HepG2 (cell line): ENCODE measurements at regions not wholly inside any gene's neighbourhood (a gene's known extent, or its start where the extent isn't known, plus 50 kb on each side); places are given as distances from the start of the nearest gene placed in this dataset.

Experiments
- CAMTA2 ChIP-seq: sonication (generic); formaldehyde crosslinking; IDR thresholded peaks from 2 replicates; pipeline ENCODE4 v1.4.0; 2020; ENCODE audit warnings: mild to moderate bottlenecking, missing genetic modification reagents, borderline replicate concordance
- HNF4A ChIP-seq: sonication (generic); formaldehyde crosslinking; IDR thresholded peaks from 2 replicates; pipeline ENCODE4 v1.4.0; 2020; ENCODE audit warnings: missing genetic modification reagents
- JUNB ChIP-seq: sonication (generic); formaldehyde crosslinking; IDR thresholded peaks from 2 replicates; pipeline ENCODE4 v1.8.0; 2022; ENCODE audit warnings: missing genetic modification reagents, mild to moderate bottlenecking, borderline replicate concordance
- NBN ChIP-seq: fragments of 450-650 bp; conservative IDR thresholded peaks from 2 replicates; pipeline ENCODE4 v1.6.1; 2017
- SMAD3 ChIP-seq: sonication (generic); formaldehyde crosslinking; IDR thresholded peaks from 2 replicates; pipeline ENCODE4 v1.4.0; 2020; ENCODE audit warnings: missing genetic modification reagents
- STAG1 ChIP-seq: sonication (generic); formaldehyde crosslinking; IDR thresholded peaks from 2 replicates; pipeline ENCODE4 v1.4.0; 2020; ENCODE audit warnings: missing genetic modification reagents
- TMF1 ChIP-seq: sonication (generic); formaldehyde crosslinking; IDR thresholded peaks from 2 replicates; pipeline ENCODE4 v1.8.1; 2022; ENCODE audit warnings: low read depth, missing genetic modification reagents
- ZNF343 ChIP-seq: sonication (generic); formaldehyde crosslinking; IDR thresholded peaks from 2 replicates; pipeline ENCODE4 v1.4.0; 2020; ENCODE audit warnings: mild to moderate bottlenecking, missing genetic modification reagents
- ZNF510 ChIP-seq: sonication (generic); formaldehyde crosslinking; IDR thresholded peaks from 2 replicates; pipeline ENCODE4 v1.4.0; 2020; ENCODE audit warnings: low read depth, mild to moderate bottlenecking, missing genetic modification reagents
- TF ChIP-seq, protein P1 (sequence below): sonication (generic); formaldehyde crosslinking; IDR thresholded peaks from 2 replicates; pipeline ENCODE4 v1.5.0; 2020; ENCODE audit warnings: mild to moderate bottlenecking, missing genetic modification reagents, borderline replicate concordance
- TF ChIP-seq, protein P2 (sequence below), 2 experiments: sonication (generic) in 1 of 2; formaldehyde crosslinking in 1 of 2; IDR thresholded peaks; 2 replicates each; pipeline versions ENCODE4 v1.4.0 to v1.6.1; 2016 to 2020; ENCODE audit warnings: borderline replicate concordance in 1 of 2, low read depth in 1 of 2, mild to moderate bottlenecking in 1 of 2, missing genetic modification reagents in 1 of 2
- TF ChIP-seq, protein P3 (sequence below): sonication (generic); formaldehyde crosslinking; IDR thresholded peaks from 2 replicates; pipeline ENCODE4 v1.9.0; 2022; ENCODE audit warnings: missing genetic modification reagents, mild to moderate bottlenecking, borderline replicate concordance

DNA sequence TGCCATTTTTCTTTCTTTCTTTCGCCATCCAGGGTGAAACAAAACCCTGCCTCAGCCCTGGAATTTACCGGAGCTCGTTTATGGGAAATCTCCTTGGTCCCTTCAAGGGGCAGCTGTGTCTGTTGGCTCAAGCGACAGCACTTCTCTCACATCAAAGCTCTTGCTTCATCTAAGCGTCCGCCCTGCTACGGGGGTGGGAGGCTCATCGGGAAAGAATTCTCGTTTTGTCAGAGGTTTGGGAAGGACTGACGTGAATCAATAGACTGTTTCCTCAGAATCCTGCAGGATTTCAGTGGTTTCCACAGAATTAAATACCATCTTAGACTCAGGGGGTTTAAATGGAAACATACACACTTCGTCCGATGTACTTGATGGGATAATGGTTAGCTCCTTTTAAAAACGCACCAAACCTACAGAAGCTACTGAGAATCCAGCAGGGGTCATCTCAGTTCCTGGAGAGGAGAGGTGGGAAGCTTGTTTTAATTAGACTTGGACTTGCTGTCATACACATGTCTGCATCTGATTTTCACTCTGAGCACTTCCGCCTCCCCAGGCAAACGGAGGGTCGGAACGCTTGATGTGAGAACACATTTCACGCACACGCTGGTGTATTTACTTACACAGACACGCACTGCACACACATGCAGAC is 91.6 kb downstream of the ASB1 start (continued):
- TF ChIP-seq, protein P1, sequence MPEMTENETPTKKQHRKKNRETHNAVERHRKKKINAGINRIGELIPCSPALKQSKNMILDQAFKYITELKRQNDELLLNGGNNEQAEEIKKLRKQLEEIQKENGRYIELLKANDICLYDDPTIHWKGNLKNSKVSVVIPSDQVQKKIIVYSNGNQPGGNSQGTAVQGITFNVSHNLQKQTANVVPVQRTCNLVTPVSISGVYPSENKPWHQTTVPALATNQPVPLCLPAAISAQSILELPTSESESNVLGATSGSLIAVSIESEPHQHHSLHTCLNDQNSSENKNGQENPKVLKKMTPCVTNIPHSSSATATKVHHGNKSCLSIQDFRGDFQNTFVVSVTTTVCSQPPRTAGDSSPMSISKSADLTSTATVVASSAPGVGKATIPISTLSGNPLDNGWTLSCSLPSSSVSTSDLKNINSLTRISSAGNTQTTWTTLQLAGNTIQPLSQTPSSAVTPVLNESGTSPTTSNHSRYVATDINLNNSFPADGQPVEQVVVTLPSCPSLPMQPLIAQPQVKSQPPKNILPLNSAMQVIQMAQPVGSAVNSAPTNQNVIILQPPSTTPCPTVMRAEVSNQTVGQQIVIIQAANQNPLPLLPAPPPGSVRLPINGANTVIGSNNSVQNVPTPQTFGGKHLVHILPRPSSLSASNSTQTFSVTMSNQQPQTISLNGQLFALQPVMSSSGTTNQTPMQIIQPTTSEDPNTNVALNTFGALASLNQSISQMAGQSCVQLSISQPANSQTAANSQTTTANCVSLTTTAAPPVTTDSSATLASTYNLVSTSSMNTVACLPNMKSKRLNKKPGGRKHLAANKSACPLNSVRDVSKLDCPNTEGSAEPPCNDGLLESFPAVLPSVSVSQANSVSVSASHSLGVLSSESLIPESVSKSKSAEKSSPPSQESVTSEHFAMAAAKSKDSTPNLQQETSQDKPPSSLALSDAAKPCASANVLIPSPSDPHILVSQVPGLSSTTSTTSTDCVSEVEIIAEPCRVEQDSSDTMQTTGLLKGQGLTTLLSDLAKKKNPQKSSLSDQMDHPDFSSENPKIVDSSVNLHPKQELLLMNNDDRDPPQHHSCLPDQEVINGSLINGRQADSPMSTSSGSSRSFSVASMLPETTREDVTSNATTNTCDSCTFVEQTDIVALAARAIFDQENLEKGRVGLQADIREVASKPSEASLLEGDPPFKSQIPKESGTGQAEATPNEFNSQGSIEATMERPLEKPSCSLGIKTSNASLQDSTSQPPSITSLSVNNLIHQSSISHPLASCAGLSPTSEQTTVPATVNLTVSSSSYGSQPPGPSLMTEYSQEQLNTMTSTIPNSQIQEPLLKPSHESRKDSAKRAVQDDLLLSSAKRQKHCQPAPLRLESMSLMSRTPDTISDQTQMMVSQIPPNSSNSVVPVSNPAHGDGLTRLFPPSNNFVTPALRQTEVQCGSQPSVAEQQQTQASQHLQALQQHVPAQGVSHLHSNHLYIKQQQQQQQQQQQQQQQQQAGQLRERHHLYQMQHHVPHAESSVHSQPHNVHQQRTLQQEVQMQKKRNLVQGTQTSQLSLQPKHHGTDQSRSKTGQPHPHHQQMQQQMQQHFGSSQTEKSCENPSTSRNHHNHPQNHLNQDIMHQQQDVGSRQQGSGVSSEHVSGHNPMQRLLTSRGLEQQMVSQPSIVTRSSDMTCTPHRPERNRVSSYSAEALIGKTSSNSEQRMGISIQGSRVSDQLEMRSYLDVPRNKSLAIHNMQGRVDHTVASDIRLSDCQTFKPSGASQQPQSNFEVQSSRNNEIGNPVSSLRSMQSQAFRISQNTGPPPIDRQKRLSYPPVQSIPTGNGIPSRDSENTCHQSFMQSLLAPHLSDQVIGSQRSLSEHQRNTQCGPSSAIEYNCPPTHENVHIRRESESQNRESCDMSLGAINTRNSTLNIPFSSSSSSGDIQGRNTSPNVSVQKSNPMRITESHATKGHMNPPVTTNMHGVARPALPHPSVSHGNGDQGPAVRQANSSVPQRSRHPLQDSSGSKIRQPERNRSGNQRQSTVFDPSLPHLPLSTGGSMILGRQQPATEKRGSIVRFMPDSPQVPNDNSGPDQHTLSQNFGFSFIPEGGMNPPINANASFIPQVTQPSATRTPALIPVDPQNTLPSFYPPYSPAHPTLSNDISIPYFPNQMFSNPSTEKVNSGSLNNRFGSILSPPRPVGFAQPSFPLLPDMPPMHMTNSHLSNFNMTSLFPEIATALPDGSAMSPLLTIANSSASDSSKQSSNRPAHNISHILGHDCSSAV, result no peak
- TF ChIP-seq, protein P2, sequence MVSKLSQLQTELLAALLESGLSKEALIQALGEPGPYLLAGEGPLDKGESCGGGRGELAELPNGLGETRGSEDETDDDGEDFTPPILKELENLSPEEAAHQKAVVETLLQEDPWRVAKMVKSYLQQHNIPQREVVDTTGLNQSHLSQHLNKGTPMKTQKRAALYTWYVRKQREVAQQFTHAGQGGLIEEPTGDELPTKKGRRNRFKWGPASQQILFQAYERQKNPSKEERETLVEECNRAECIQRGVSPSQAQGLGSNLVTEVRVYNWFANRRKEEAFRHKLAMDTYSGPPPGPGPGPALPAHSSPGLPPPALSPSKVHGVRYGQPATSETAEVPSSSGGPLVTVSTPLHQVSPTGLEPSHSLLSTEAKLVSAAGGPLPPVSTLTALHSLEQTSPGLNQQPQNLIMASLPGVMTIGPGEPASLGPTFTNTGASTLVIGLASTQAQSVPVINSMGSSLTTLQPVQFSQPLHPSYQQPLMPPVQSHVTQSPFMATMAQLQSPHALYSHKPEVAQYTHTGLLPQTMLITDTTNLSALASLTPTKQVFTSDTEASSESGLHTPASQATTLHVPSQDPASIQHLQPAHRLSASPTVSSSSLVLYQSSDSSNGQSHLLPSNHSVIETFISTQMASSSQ (IDR thresholded peaks at IDR 0.05; ENCODE audit: low read depth), result no peak
- TF ChIP-seq, protein P2 (CRISPR knock-in tag; IDR thresholded peaks at IDR 0.05; ENCODE audit: borderline replicate concordance), result no peak
- TF ChIP-seq SMAD3 (CRISPR knock-in tag) (0 out of 2 replicates have a peak, but pooled peaks have one; percentile 22), HNF4A (no peak; the same call in 1 of the 2 replicates), JUNB (CRISPR knock-in tag) (no peak), STAG1 (no peak), NBN (no peak), TMF1 (CRISPR knock-in tag) (no peak), CAMTA2 (CRISPR knock-in tag) (no peak), ZNF510 (CRISPR knock-in tag) (no peak), ZNF343 (0 out of 2 replicates have a peak, but pooled peaks have one; percentile 53)
- TF ChIP-seq, protein P3, sequence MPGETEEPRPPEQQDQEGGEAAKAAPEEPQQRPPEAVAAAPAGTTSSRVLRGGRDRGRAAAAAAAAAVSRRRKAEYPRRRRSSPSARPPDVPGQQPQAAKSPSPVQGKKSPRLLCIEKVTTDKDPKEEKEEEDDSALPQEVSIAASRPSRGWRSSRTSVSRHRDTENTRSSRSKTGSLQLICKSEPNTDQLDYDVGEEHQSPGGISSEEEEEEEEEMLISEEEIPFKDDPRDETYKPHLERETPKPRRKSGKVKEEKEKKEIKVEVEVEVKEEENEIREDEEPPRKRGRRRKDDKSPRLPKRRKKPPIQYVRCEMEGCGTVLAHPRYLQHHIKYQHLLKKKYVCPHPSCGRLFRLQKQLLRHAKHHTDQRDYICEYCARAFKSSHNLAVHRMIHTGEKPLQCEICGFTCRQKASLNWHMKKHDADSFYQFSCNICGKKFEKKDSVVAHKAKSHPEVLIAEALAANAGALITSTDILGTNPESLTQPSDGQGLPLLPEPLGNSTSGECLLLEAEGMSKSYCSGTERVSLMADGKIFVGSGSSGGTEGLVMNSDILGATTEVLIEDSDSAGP (CRISPR knock-in tag), result no peak
